Activated CD4-positive, alpha-beta T cell treated with anti-CD3 and anti-CD28 coated beads, Interleukin-2, Interleukin-6, amounts not matched to agents 100 ng/mL and 50 ng/mL, durations not matched to agents 16 hours and 8 hours (primary cell): ENCODE measurements at regions not wholly inside any gene's neighbourhood (a gene's known extent, or its start where the extent isn't known, plus 50 kb on each side); places are given as distances from the start of the nearest gene placed in this dataset.
A peak's percentile ranks its signal among the peaks of the same experiment; 100 is the strongest.
"Not testable (repeated sequence)": the region's sequence is repeated elsewhere in the genome, so short reads cannot be mapped to it uniquely, and the experiment has no call there.

ENCODE experiments used
- DNase-seq: peaks from one replicate; pipeline ENCODE4 v3.0.0-alpha.2; 2020

GRCh38 chr14:82757776-82758175, 1224.1 kb upstream of the SEL1L start:
- no peak for DNase-seq

- DNase-seq: no peak
Measured at GRCh38 chr14:82759656-82760055, 1226.0 kb upstream of the SEL1L start.

- no peak for DNase-seq
Measured at GRCh38 chr14:82766123-82766522, 1232.5 kb upstream of the SEL1L start.

- no peak for DNase-seq
Measured at GRCh38 chr14:82766996-82767395, 1233.3 kb upstream of the SEL1L start.

GRCh38 chr14:82776958-82777357, 1243.3 kb upstream of the SEL1L start:
- DNase-seq: no peak

- DNase-seq: no peak
Measured at GRCh38 chr14:82778008-82778590, 1244.4 kb upstream of the SEL1L start.

- no peak for DNase-seq
Measured at GRCh38 chr14:82778601-82779000, 1244.9 kb upstream of the SEL1L start.

- DNase-seq: no peak
Measured at GRCh38 chr14:82779301-82779700, 1245.6 kb upstream of the SEL1L start.

GRCh38 chr14:82785756-82786482, 1252.3 kb upstream of the SEL1L start:
- no peak for DNase-seq

GRCh38 chr14:82786483-82786880, 1252.8 kb upstream of the SEL1L start:
- DNase-seq: no peak

- no peak for DNase-seq
Measured at GRCh38 chr14:82796086-82796485, 1262.4 kb upstream of the SEL1L start.

- DNase-seq: no peak
Measured at GRCh38 chr14:82798276-82798675, 1264.6 kb upstream of the SEL1L start.

GRCh38 chr14:82805892-82806825, 1272.5 kb upstream of the SEL1L start:
- DNase-seq: no peak

GRCh38 chr14:82811246-82811645, 1277.6 kb upstream of the SEL1L start:
- DNase-seq: no peak

- not testable (repeated sequence) for DNase-seq
Measured at GRCh38 chr14:82814339-82814738, 1280.7 kb upstream of the SEL1L start.

- DNase-seq: no peak
Measured at GRCh38 chr14:82830596-82830995, 1296.9 kb upstream of the SEL1L start.

- DNase-seq: no peak
Measured at GRCh38 chr14:82836256-82836950, 1302.8 kb upstream of the SEL1L start.

- DNase-seq: no peak
Measured at GRCh38 chr14:82837611-82838140, 1304.0 kb upstream of the SEL1L start.

- DNase-seq: no peak
Measured at GRCh38 chr14:82850576-82850975, 1316.9 kb upstream of the SEL1L start.

GRCh38 chr14:82854131-82854530, 1320.5 kb upstream of the SEL1L start:
- DNase-seq: no peak

- no peak for DNase-seq
Measured at GRCh38 chr14:82854901-82855300, 1321.2 kb upstream of the SEL1L start.

GRCh38 chr14:82855912-82856391, 1322.3 kb upstream of the SEL1L start:
- DNase-seq: peak; percentile 1

GRCh38 chr14:82861313-82861712, 1327.7 kb upstream of the SEL1L start:
- DNase-seq: no peak
